ENCODE measurements at regions not wholly inside any gene's neighbourhood (a gene's known extent, or its start where the extent isn't known, plus 50 kb on each side); places are given as distances from the start of the nearest gene placed in this dataset.

- no peak for DNase-seq (ENCODE audit: low read depth)
These were observed 733.7 kb upstream of the CITED2 start for GRCh38 chr6:140108167-140108566.

- DNase-seq (ENCODE audit: low read depth), result no peak
These were observed 732.8 kb upstream of the CITED2 start for GRCh38 chr6:140107216-140107615.

- DNase-seq (ENCODE audit: low read depth), result no peak
These were observed 731.4 kb upstream of the CITED2 start for GRCh38 chr6:140105857-140106256.

GRCh38 chr6:140105241-140105640, 730.8 kb upstream of the CITED2 start:
- no peak for DNase-seq (ENCODE audit: low read depth)

GRCh38 chr6:140101818-140102217, 727.4 kb upstream of the CITED2 start:
- DNase-seq (ENCODE audit: low read depth), result no peak

GRCh38 chr6:140101367-140101766, 726.9 kb upstream of the CITED2 start:
- DNase-seq (ENCODE audit: low read depth), result no peak

- no peak for DNase-seq (ENCODE audit: low read depth)
These were observed 721.1 kb upstream of the CITED2 start for GRCh38 chr6:140095532-140095931.

GRCh38 chr6:140091895-140092294, 717.4 kb upstream of the CITED2 start:
- no peak for DNase-seq (ENCODE audit: low read depth)

GRCh38 chr6:140090871-140091270, 716.4 kb upstream of the CITED2 start:
- DNase-seq (ENCODE audit: low read depth), result no peak

- DNase-seq (ENCODE audit: low read depth), result no peak
These were observed 708.9 kb upstream of the CITED2 start for GRCh38 chr6:140083375-140083774.

- no peak for DNase-seq (ENCODE audit: low read depth)
These were observed 708.4 kb upstream of the CITED2 start for GRCh38 chr6:140082867-140083297.

GRCh38 chr6:140079328-140079727, 704.9 kb upstream of the CITED2 start:
- no peak for DNase-seq (ENCODE audit: low read depth)

- DNase-seq (ENCODE audit: low read depth), result no peak
These were observed 704.2 kb upstream of the CITED2 start for GRCh38 chr6:140078561-140079125.

- DNase-seq (ENCODE audit: low read depth), result no peak
These were observed 703.5 kb upstream of the CITED2 start for GRCh38 chr6:140077827-140078560.

- DNase-seq (ENCODE audit: low read depth), result no peak
These were observed 701.7 kb upstream of the CITED2 start for GRCh38 chr6:140076105-140076504.

- DNase-seq (ENCODE audit: low read depth), result no peak
These were observed 699.0 kb upstream of the CITED2 start for GRCh38 chr6:140073456-140073855.

- DNase-seq (ENCODE audit: low read depth), result no peak
These were observed 697.2 kb upstream of the CITED2 start for GRCh38 chr6:140071601-140072062.

- DNase-seq (ENCODE audit: low read depth), result no peak
These were observed 696.5 kb upstream of the CITED2 start for GRCh38 chr6:140070846-140071473.

- no peak for DNase-seq (ENCODE audit: low read depth)
These were observed 695.1 kb upstream of the CITED2 start for GRCh38 chr6:140069576-140069975.

GRCh38 chr6:140068801-140069200, 694.4 kb upstream of the CITED2 start:
- no peak for DNase-seq (ENCODE audit: low read depth)

- no peak for DNase-seq (ENCODE audit: low read depth)
These were observed 689.9 kb upstream of the CITED2 start for GRCh38 chr6:140064366-140064765.

GRCh38 chr6:140063021-140063399, 688.6 kb upstream of the CITED2 start:
- DNase-seq (ENCODE audit: low read depth), result no peak

Data from T-helper 22 cell (primary cell).